ENCODE measurements at regions not wholly inside any gene's neighbourhood (a gene's known extent, or its start where the extent isn't known, plus 50 kb on each side); places are given as distances from the start of the nearest gene placed in this dataset.

DNA sequence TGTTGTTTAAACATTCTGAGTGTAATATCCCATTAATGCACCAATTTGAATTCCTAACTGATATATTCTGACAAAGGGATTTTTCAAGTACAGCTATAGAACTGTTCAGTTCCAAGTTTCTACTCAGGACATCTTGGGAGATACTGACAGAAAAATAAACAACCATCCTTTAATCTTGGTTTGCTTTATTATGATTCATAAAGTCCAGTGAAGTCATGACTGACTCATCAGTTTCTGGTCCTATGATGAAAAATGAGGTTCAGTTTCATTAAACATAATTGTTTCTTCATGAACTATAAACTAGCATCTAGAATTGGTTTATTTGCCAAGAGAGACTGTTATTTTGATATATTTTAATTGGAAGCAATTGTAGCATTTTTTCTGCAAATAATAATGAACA, 896.2 kb downstream of the CCDC85A start:
- Histone ChIP-seq H3K36me3 (ENCODE audit: control insufficient read depth, insufficient read depth, low read length) (no peaks in the 10 kb centered on the region), H3K4me1 (ENCODE audit: control insufficient read depth, insufficient read depth, low read length) (no peaks in the 10 kb centered on the region), H3K27me3 (ENCODE audit: control insufficient read depth, insufficient read depth, low read length) (no peaks in the 10 kb centered on the region), H3K9ac (ENCODE audit: low read length) (no peak overlapping the region), H3K4me3 (ENCODE audit: low read length) (no peak overlapping the region), H3K9me3 (ENCODE audit: control insufficient read depth, low read length) (no peaks in the 10 kb centered on the region)

- H3K4me1 ChIP-seq (ENCODE audit: control insufficient read depth, insufficient read depth, low read length): no peaks in the 10 kb centered on the region
- H3K9ac ChIP-seq (ENCODE audit: low read length): no peak overlapping the region
- H3K9me3 ChIP-seq (ENCODE audit: control insufficient read depth, low read length): no peaks in the 10 kb centered on the region
- H3K27me3 ChIP-seq (ENCODE audit: control insufficient read depth, insufficient read depth, low read length): no peaks in the 10 kb centered on the region
- H3K36me3 ChIP-seq (ENCODE audit: control insufficient read depth, insufficient read depth, low read length): no peaks in the 10 kb centered on the region
- H3K4me3 ChIP-seq (ENCODE audit: low read length): no peak overlapping the region
Observed at GRCh38 chr2:57084697-57085281, 901.0 kb downstream of the CCDC85A start.

DNA sequence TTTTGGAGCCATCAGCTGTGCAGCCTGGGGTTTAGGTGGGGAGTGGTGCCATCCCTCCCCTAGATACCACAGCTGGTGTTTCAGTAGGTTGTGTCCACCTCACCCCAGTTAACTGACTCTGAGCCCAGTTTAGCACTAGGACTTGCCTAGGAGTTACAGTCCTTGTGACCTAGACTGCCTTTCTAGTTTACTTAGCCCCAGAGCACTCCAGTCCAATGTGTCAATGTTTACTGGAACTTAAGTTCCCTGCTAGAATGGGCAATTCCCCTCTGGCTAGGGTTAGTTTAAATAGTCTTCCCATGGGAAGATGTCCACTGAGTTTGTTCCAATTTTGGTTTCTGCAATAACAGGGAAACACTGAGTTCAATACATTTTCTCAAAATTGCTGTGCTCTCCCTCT, 909.2 kb downstream of the CCDC85A start:
- Histone ChIP-seq H3K9me3 (ENCODE audit: control insufficient read depth, low read length) (no peaks in the 10 kb centered on the region), H3K9ac (ENCODE audit: low read length) (no peak overlapping the region), H3K36me3 (ENCODE audit: control insufficient read depth, insufficient read depth, low read length) (no peaks in the 10 kb centered on the region), H3K27me3 (ENCODE audit: control insufficient read depth, insufficient read depth, low read length) (no peaks in the 10 kb centered on the region), H3K4me1 (ENCODE audit: control insufficient read depth, insufficient read depth, low read length) (no peaks in the 10 kb centered on the region), H3K4me3 (ENCODE audit: low read length) (no peak overlapping the region)

DNA sequence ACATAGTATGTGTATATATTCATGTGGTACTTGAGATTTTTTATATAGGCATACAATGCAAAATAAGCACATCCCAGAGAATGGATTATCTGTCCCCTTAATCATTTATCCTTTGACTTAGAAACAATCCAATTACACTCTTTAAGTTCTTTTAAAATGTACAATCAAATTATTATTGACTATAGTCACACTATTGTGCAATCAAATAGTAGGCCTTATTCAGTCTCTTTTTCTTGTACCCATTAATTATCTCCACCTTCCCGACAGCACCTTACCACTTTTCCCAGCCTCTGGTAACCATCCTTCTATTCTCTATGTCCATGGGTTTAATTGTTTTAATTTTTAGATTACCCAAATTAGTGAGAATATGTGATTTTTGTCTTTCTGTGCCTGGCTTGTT, 914.1 kb downstream of the CCDC85A start:
- no peak overlapping the region for H3K9ac ChIP-seq (ENCODE audit: low read length)
- H3K27me3 ChIP-seq (ENCODE audit: control insufficient read depth, insufficient read depth, low read length): no peaks in the 10 kb centered on the region
- no peaks in the 10 kb centered on the region for H3K36me3 ChIP-seq (ENCODE audit: control insufficient read depth, insufficient read depth, low read length)
- no peak overlapping the region for H3K4me3 ChIP-seq (ENCODE audit: low read length)
- H3K9me3 ChIP-seq (ENCODE audit: control insufficient read depth, low read length): no peaks in the 10 kb centered on the region
- no peaks in the 10 kb centered on the region for H3K4me1 ChIP-seq (ENCODE audit: control insufficient read depth, insufficient read depth, low read length)

- Histone ChIP-seq H3K4me1 (ENCODE audit: control insufficient read depth, insufficient read depth, low read length) (no peaks in the 10 kb centered on the region), H3K9ac (ENCODE audit: low read length) (no peak overlapping the region), H3K27me3 (ENCODE audit: control insufficient read depth, insufficient read depth, low read length) (no peaks in the 10 kb centered on the region), H3K36me3 (ENCODE audit: control insufficient read depth, insufficient read depth, low read length) (no peaks in the 10 kb centered on the region), H3K4me3 (ENCODE audit: low read length) (no peak overlapping the region), H3K9me3 (ENCODE audit: control insufficient read depth, low read length) (no peaks in the 10 kb centered on the region)
Observed at GRCh38 chr2:57100436-57100835, 916.6 kb downstream of the CCDC85A start.

DNA sequence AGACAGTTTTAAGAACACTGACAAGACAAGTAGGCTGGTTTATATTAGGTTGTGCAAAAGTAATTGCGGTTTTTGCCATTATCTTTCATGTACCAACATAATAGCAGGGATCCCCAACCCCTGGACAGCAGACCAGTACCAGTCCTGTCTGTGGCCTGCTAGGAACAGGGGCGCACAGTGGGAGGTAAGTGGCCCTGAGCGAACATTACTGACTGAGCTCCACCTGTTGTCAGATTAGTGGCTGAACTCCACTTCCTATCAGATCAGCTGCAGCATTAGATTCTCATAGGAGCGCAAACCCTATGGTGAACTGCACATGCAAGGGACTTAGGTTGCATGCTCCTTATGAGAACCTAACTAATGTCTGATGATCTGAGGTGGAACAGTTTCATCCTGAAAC, 921.9 kb downstream of the CCDC85A start:
- H3K36me3 ChIP-seq (ENCODE audit: control insufficient read depth, insufficient read depth, low read length): no peaks in the 10 kb centered on the region
- H3K9me3 ChIP-seq (ENCODE audit: control insufficient read depth, low read length): no peaks in the 10 kb centered on the region
- no peaks in the 10 kb centered on the region for H3K4me1 ChIP-seq (ENCODE audit: control insufficient read depth, insufficient read depth, low read length)
- H3K27me3 ChIP-seq (ENCODE audit: control insufficient read depth, insufficient read depth, low read length): no peaks in the 10 kb centered on the region
- no peak overlapping the region for H3K9ac ChIP-seq (ENCODE audit: low read length)
- H3K4me3 ChIP-seq (ENCODE audit: low read length): no peak overlapping the region

DNA sequence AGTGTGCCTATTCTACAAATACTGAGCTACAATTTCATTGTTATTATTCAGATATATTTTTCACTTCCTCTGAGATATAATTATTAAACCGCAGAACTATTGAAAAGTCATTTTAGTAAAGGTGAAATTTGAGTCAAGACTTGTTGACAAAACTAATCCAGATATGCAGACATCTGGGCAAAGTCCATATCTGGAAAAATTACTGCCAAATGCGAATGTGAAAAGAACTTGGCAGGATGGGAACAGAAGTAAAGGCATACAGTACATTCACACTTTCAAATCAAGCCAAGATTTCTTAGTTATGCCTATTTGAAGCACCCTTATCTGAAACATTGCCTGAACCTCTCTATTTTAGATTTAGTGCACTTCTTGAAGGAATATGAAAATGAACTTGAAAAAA, 923.6 kb downstream of the CCDC85A start:
- Histone ChIP-seq H3K9me3 (ENCODE audit: control insufficient read depth, low read length) (no peaks in the 10 kb centered on the region), H3K4me3 (ENCODE audit: low read length) (no peak overlapping the region), H3K9ac (ENCODE audit: low read length) (no peak overlapping the region), H3K36me3 (ENCODE audit: control insufficient read depth, insufficient read depth, low read length) (no peaks in the 10 kb centered on the region), H3K27me3 (ENCODE audit: control insufficient read depth, insufficient read depth, low read length) (no peaks in the 10 kb centered on the region), H3K4me1 (ENCODE audit: control insufficient read depth, insufficient read depth, low read length) (no peaks in the 10 kb centered on the region)

DNA sequence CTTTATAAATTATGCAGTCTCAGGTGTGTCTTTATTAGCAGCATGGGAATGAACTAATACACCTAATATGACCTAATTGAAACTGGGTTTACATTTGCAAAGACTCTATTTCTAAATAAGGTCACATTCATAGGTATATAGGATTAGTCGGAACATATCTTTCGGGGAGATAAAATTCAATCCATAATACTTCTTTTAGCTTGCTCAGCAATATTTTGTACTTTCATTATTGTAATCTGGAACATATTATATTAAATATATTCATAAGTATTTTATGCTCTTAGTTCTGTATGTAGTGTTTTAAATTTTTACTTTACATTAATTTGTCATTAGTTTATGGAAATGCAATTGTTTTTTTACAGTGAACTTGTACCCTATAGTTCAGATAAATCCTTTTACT, 927.7 kb downstream of the CCDC85A start:
- no peaks in the 10 kb centered on the region for H3K9me3 ChIP-seq (ENCODE audit: control insufficient read depth, low read length)
- no peaks in the 10 kb centered on the region for H3K4me1 ChIP-seq (ENCODE audit: control insufficient read depth, insufficient read depth, low read length)
- H3K9ac ChIP-seq (ENCODE audit: low read length): no peak overlapping the region
- no peaks in the 10 kb centered on the region for H3K36me3 ChIP-seq (ENCODE audit: control insufficient read depth, insufficient read depth, low read length)
- no peaks in the 10 kb centered on the region for H3K27me3 ChIP-seq (ENCODE audit: control insufficient read depth, insufficient read depth, low read length)
- H3K4me3 ChIP-seq (ENCODE audit: low read length): no peak overlapping the region

GRCh38 chr2:57119141-57119540, 927.5 kb upstream of the VRK2 start:
- Histone ChIP-seq H3K4me3 (ENCODE audit: low read length) (no peak overlapping the region), H3K9ac (ENCODE audit: low read length) (no peak overlapping the region), H3K4me1 (ENCODE audit: control insufficient read depth, insufficient read depth, low read length) (no peaks in the 10 kb centered on the region)

DNA sequence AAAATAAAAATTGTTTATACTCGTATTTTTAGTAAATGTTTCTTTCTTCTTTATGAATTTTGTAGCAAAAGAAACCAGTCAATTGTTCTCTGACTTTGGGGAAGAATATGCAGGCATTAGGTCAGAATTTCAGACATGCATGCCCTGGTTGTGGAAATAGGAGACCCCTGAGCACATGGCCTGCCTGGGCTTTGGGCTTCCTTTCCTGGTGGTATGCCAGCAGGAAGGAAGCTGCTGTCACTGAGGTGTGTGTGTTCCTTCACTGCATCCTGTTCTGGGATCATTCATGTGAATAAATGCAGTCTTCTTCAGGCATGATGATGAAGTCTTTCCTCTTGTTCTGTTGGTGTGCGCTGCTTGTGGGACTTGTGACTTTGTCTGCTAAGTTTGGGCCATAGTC, 920.2 kb upstream of the VRK2 start:
- Histone ChIP-seq H3K9ac (ENCODE audit: low read length) (no peak overlapping the region), H3K9me3 (ENCODE audit: control insufficient read depth, low read length) (no peaks in the 10 kb centered on the region), H3K27me3 (ENCODE audit: control insufficient read depth, insufficient read depth, low read length) (no peaks in the 10 kb centered on the region), H3K4me1 (ENCODE audit: control insufficient read depth, insufficient read depth, low read length) (no peaks in the 10 kb centered on the region), H3K4me3 (ENCODE audit: low read length) (no peak overlapping the region), H3K36me3 (ENCODE audit: control insufficient read depth, insufficient read depth, low read length) (no peaks in the 10 kb centered on the region)

More at GRCh38 chr2:57119141-57119540, 927.5 kb upstream of the VRK2 start:
- Histone ChIP-seq H3K27me3 (ENCODE audit: control insufficient read depth, insufficient read depth, low read length) (no peaks in the 10 kb centered on the region), H3K9me3 (ENCODE audit: control insufficient read depth, low read length) (no peaks in the 10 kb centered on the region), H3K36me3 (ENCODE audit: control insufficient read depth, insufficient read depth, low read length) (no peaks in the 10 kb centered on the region)

- no peaks in the 10 kb centered on the region for H3K36me3 ChIP-seq (ENCODE audit: control insufficient read depth, insufficient read depth, low read length)
- H3K9me3 ChIP-seq (ENCODE audit: control insufficient read depth, low read length): no peaks in the 10 kb centered on the region
- no peaks in the 10 kb centered on the region for H3K27me3 ChIP-seq (ENCODE audit: control insufficient read depth, insufficient read depth, low read length)
- H3K4me1 ChIP-seq (ENCODE audit: control insufficient read depth, insufficient read depth, low read length): no peaks in the 10 kb centered on the region
- no peak overlapping the region for H3K9ac ChIP-seq (ENCODE audit: low read length)
- no peak overlapping the region for H3K4me3 ChIP-seq (ENCODE audit: low read length)
Observed at GRCh38 chr2:57139179-57139578, 907.4 kb upstream of the VRK2 start.

DNA sequence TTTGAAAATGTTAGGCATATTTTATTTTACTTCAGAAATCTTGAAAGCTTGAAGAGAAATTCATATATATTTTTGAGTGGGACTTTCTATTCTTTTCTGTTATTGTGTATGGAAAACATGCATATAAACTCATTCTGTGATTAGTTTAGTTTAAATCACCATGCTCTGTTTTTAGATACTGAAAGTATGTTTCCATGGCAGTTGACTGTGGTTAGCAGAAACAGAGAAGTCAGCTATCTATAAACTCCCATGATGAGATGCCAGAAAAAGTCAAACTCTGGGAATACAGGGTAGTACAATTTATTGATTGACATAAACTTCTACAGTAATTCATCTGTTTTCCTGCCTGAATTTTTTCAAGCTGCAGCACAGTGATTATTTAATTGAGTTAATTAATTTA, 905.3 kb upstream of the VRK2 start:
- Histone ChIP-seq H3K27me3 (ENCODE audit: control insufficient read depth, insufficient read depth, low read length) (no peaks in the 10 kb centered on the region), H3K4me1 (ENCODE audit: control insufficient read depth, insufficient read depth, low read length) (no peaks in the 10 kb centered on the region), H3K9me3 (ENCODE audit: control insufficient read depth, low read length) (no peaks in the 10 kb centered on the region), H3K4me3 (ENCODE audit: low read length) (no peak overlapping the region), H3K36me3 (ENCODE audit: control insufficient read depth, insufficient read depth, low read length) (no peaks in the 10 kb centered on the region), H3K9ac (ENCODE audit: low read length) (no peak overlapping the region)

- no peaks in the 10 kb centered on the region for H3K4me1 ChIP-seq (ENCODE audit: control insufficient read depth, insufficient read depth, low read length)
- H3K36me3 ChIP-seq (ENCODE audit: control insufficient read depth, insufficient read depth, low read length): no peaks in the 10 kb centered on the region
- no peaks in the 10 kb centered on the region for H3K9me3 ChIP-seq (ENCODE audit: control insufficient read depth, low read length)
- H3K9ac ChIP-seq (ENCODE audit: low read length): no peak overlapping the region
- no peaks in the 10 kb centered on the region for H3K27me3 ChIP-seq (ENCODE audit: control insufficient read depth, insufficient read depth, low read length)
- no peak overlapping the region for H3K4me3 ChIP-seq (ENCODE audit: low read length)
Observed at GRCh38 chr2:57146951-57147350, 899.7 kb upstream of the VRK2 start.

All from mucosa of stomach (tissue), 1 donor.